B cell (primary cell): ENCODE measurements at regions not wholly inside any gene's neighbourhood (a gene's known extent, or its start where the extent isn't known, plus 50 kb on each side); places are given as distances from the start of the nearest gene placed in this dataset.

ENCODE experiments used
- ATAC-seq: fragments of 200-7000 bp; cut with Tn5 transposase; one replicate; pipeline ENCODE4 v1.10.0; 2021; ENCODE audit warnings: low read depth, mild to moderate bottlenecking, moderate number of reproducible peaks, moderate library complexity
- CTCF ChIA-PET: fragments of 350-600 bp; sonication (Branson Sonifier 250); formaldehyde crosslinking; loops from one replicate; lab custom pipeline; 2021; ENCODE audit warnings: antibody characterized with exemption, inconsistent platforms; lab: Charles Lee
- POLR2A ChIA-PET: fragments of 350-600 bp; sonication (Branson Sonifier 250); formaldehyde crosslinking; loops from one replicate; lab custom pipeline; 2021; ENCODE audit warnings: antibody characterized with exemption; lab: Charles Lee
- DNase-seq: peaks from one replicate; pipeline ENCODE4 v3.0.0; 2013
- H2AFZ ChIP-seq: 2 replicates; pipeline ENCODE4 v1.6.1; 2012; ENCODE audit warnings: mild to moderate bottlenecking, low read depth, low read length; ENCODE audit not compliant: insufficient read depth, poor library complexity, severe bottlenecking
- H3K27ac ChIP-seq, 2 donors: 1 replicate in 1 of 2; 2 replicates in 1 of 2; pipeline ENCODE4 v1.5.1; 2012 to 2013; ENCODE audit warnings: low read length in 2 of 2, mild to moderate bottlenecking in 2 of 2, moderate library complexity in 1 of 2
- H3K27me3 ChIP-seq, 4 experiments: fragments of 200-600 bp in 1 of 4; sonication (generic) in 1 of 4; replicated peaks in 1 of 4; 1 replicate in 2 of 4; 2 replicates in 2 of 4; pipeline versions ENCODE4 v1.6.1 to v1.7.0; 2013 to 2016; ENCODE audit warnings: low read length in 3 of 4, mild to moderate bottlenecking in 2 of 4, mixed read lengths in 1 of 4, moderate library complexity in 1 of 4; ENCODE audit not compliant: insufficient read depth in 4 of 4, control insufficient read depth in 3 of 4; ENCODE audit errors: control extremely low read depth in 1 of 4
- H3K36me3 ChIP-seq, 2 experiments: replicated peaks in 1 of 2; 1 replicate in 1 of 2; 2 replicates in 1 of 2; pipeline versions ENCODE4 v1.6.1 to v1.7.1; 2013; ENCODE audit warnings: low read length in 1 of 2; ENCODE audit not compliant: insufficient read depth in 2 of 2, control insufficient read depth in 1 of 2; ENCODE audit errors: control extremely low read depth in 1 of 2, extremely low read depth in 1 of 2
- H3K4me1 ChIP-seq, 2 donors: fragments of 200-600 bp in 1 of 2; sonication (generic) in 1 of 2; 1 replicate in 1 of 2; 2 replicates in 1 of 2; pipeline versions ENCODE4 v1.5.1 to v1.6.1; 2013 to 2017; ENCODE audit warnings: low read length in 2 of 2; ENCODE audit not compliant: control insufficient read depth in 2 of 2, insufficient read depth in 2 of 2
- H3K4me2 ChIP-seq: replicated peaks from 2 replicates; pipeline ENCODE3; 2012; ENCODE audit warnings: mild to moderate bottlenecking, low read depth, low read length; ENCODE audit not compliant: poor library complexity, severe bottlenecking
- H3K4me3 ChIP-seq, 5 experiments: fragments of 200-600 bp in 1 of 5; sonication (generic) in 1 of 5; 1 replicate in 3 of 5; 2 replicates in 2 of 5; pipeline versions ENCODE4 v1.5.1 to v1.7.0; 2011 to 2016; ENCODE audit warnings: low read length in 4 of 5, mild to moderate bottlenecking in 4 of 5, low read depth in 2 of 5, control low read depth in 1 of 5, moderate library complexity in 1 of 5; ENCODE audit not compliant: insufficient read depth in 1 of 5; ENCODE audit errors: control extremely low read depth in 1 of 5, extremely low read depth in 1 of 5
- H3K79me2 ChIP-seq: fragments of 200-600 bp; sonication (generic); one replicate; pipeline ENCODE4 v1.6.0; 2016; ENCODE audit warnings: low read length; ENCODE audit not compliant: control insufficient read depth, insufficient read depth
- H3K9ac ChIP-seq: fragments of 200-600 bp; sonication (generic); 2 replicates; pipeline ENCODE4 v1.6.1; 2017; ENCODE audit warnings: mild to moderate bottlenecking, low read length, moderate library complexity
- H3K9me3 ChIP-seq, 3 donors: one replicate each; pipeline versions ENCODE4 v1.6.1 to v1.7.1; 2013; ENCODE audit warnings: low read length in 2 of 3; ENCODE audit not compliant: control insufficient read depth in 2 of 3, insufficient read depth in 1 of 3; ENCODE audit errors: control extremely low read depth in 1 of 3
- H4K20me1 ChIP-seq: 2 replicates; pipeline ENCODE4 v1.6.0; 2012; ENCODE audit warnings: mild to moderate bottlenecking, low read length; ENCODE audit not compliant: insufficient read depth, control insufficient read depth, poor library complexity, severe bottlenecking
- H3K27ac Mint-ChIP-seq: one replicate; pipeline ENCODE4 v1.8.0; 2021; ENCODE audit warnings: mixed read lengths
- H3K27me3 Mint-ChIP-seq: one replicate; pipeline ENCODE4 v1.8.0; 2021; ENCODE audit warnings: mixed read lengths
- H3K4me1 Mint-ChIP-seq: one replicate; pipeline ENCODE4 v1.8.0; 2021; ENCODE audit warnings: mixed read lengths
- H3K4me3 Mint-ChIP-seq: one replicate; pipeline ENCODE4 v1.8.0; 2021; ENCODE audit warnings: mixed read lengths
- H3K9me3 Mint-ChIP-seq: one replicate; pipeline ENCODE4 v1.8.0; 2022; ENCODE audit warnings: mixed read lengths; ENCODE audit not compliant: insufficient read depth
- CTCF ChIP-seq: fragments of 200-600 bp; IDR thresholded peaks from one replicate; pipeline ENCODE4 v1.8.0; 2022; ENCODE audit warnings: antibody characterized with exemption, mild to moderate bottlenecking
- EZH2 ChIP-seq: IDR thresholded peaks from 2 replicates; pipeline ENCODE4 v1.6.1; 2012; ENCODE audit warnings: borderline replicate concordance, low read depth, mild to moderate bottlenecking, moderate library complexity, low read length; ENCODE audit not compliant: insufficient read depth, poor library complexity, severe bottlenecking
- WGBS: methylation state at CpG from one replicate; pipeline ENCODE4 v1.1.5; 2013; ENCODE audit warnings: missing lambda C conversion rate; ENCODE audit not compliant: insufficient coverage; 5-methylcytosine and 5-hydroxymethylcytosine counted together
- intact Hi-C: fragments of 100-400 bp; cut with micrococcal nuclease; formaldehyde crosslinking; loops from one replicate; pipeline ENCODE4 v1.10.0; 2022

GRCh38 chr4:164623099-164623498 lies 130.8 kb upstream of the SMIM31 start:
- 89% methylated on average over 1 of the region's 1 CpG for WGBS
- Histone ChIP-seq H3K4me3 (no peak overlapping the region), H3K9ac (no peak overlapping the region), H3K36me3 (no peaks in the 10 kb centered on the region), H3K4me2 (no peak overlapping the region), H3K9me3 (peaks cover 0 to 13% (median 2%) of the 10 kb centered on the region in 3 donors), H3K27ac (no peak overlapping the region), H2AFZ (no peak overlapping the region), H3K79me2 (no peaks in the 10 kb centered on the region), H3K4me1 (no peaks in the 10 kb centered on the region), H3K27me3 (no peaks in the 10 kb centered on the region), H4K20me1 (no peaks in the 10 kb centered on the region)
- ChIA-PET CTCF (no interaction called here), POLR2A (no interaction called here)
- intact Hi-C loops, result no loop called here
- no peak for DNase-seq
- H3K9me3 Mint-ChIP-seq, result no peaks in the 10 kb centered on the region
- TF ChIP-seq CTCF, result no peak
- no peak for TF ChIP-seq EZH2
- ATAC-seq, result no peak
- H3K4me3 Mint-ChIP-seq, result no peak overlapping the region
- no peaks in the 10 kb centered on the region for H3K27me3 Mint-ChIP-seq
- no peaks in the 10 kb centered on the region for H3K4me1 Mint-ChIP-seq
- no peak overlapping the region for H3K27ac Mint-ChIP-seq

DNA sequence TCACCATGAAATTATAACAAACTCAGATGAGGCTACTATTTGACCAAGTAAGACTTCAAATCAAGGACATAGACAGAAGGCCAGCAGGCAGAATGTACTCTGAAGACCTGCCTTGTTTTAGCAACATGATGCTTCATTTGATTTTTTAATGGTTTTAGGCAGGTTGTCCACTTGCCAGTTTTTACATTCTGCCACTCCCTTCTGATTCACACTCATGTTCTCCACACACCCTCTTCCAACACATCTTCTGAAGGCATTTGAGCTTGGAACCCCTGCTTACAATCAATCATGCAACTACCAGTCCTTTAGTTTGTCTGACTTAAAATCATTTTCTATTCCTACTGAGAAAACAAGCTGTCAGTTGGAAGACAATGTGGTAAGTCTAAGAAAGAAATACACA lies 114.9 kb upstream of the SMIM31 start:
- TF ChIP-seq CTCF, result no peak
- TF ChIP-seq EZH2, result no peak
- CTCF ChIA-PET, result no interaction called here
- Histone ChIP-seq H3K36me3 (no peaks in the 10 kb centered on the region), H3K79me2 (no peaks in the 10 kb centered on the region), H3K4me3 (no peak overlapping the region), H3K9me3 (peaks cover 0 to 1% (median 0%) of the 10 kb centered on the region in 3 donors), H3K4me2 (no peak overlapping the region), H3K9ac (no peak overlapping the region), H4K20me1 (no peaks in the 10 kb centered on the region), H2AFZ (no peak overlapping the region), H3K27ac (no peak overlapping the region), H3K4me1 (no peaks in the 10 kb centered on the region), H3K27me3 (no peaks in the 10 kb centered on the region)
- POLR2A ChIA-PET, result no interaction called here
- intact Hi-C loops, result no loop called here
- ATAC-seq (no peak), DNase-seq (no peak)
- no peaks in the 10 kb centered on the region for H3K27me3 Mint-ChIP-seq
- no peaks in the 10 kb centered on the region for H3K4me1 Mint-ChIP-seq
- H3K4me3 Mint-ChIP-seq, result no peak overlapping the region
- no peak overlapping the region for H3K27ac Mint-ChIP-seq
- H3K9me3 Mint-ChIP-seq, result no peaks in the 10 kb centered on the region
